RPMI8226 (cell line): ENCODE measurements at regions not wholly inside any gene's neighbourhood (a gene's known extent, or its start where the extent isn't known, plus 50 kb on each side); places are given as distances from the start of the nearest gene placed in this dataset.
A peak's percentile ranks its signal among the peaks of the same experiment; 100 is the strongest.

ENCODE experiments used
- DNase-seq: peaks from one replicate; pipeline ENCODE4 v3.0.0-alpha.2; 2015

DNA sequence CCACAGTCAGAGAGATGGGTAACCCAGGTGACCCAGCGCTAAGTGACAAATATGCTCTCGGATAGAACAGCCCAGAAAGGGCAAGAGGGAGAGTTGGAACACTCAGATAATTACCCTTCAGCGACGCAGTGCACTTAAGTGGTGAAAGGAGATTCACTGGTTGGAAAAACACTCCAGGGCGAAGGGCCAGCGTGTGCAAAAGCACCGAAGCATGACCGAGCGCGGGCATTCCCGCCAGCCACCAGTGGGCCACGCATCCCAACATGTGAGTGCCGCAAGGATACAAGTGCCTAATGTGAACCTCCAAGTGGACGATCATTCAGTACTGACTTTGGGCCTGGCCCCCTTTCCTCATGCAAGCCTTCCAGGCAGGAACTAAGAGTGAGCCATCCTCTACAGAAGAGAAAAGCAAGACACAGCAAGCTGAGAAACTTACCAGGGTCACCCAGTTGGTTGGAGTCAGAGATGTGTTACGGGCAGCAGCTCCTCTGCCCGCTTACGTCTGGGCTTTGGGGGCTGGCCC is 258.4 kb downstream of the C16orf95 start:
- DNase-seq = no peak

DNA sequence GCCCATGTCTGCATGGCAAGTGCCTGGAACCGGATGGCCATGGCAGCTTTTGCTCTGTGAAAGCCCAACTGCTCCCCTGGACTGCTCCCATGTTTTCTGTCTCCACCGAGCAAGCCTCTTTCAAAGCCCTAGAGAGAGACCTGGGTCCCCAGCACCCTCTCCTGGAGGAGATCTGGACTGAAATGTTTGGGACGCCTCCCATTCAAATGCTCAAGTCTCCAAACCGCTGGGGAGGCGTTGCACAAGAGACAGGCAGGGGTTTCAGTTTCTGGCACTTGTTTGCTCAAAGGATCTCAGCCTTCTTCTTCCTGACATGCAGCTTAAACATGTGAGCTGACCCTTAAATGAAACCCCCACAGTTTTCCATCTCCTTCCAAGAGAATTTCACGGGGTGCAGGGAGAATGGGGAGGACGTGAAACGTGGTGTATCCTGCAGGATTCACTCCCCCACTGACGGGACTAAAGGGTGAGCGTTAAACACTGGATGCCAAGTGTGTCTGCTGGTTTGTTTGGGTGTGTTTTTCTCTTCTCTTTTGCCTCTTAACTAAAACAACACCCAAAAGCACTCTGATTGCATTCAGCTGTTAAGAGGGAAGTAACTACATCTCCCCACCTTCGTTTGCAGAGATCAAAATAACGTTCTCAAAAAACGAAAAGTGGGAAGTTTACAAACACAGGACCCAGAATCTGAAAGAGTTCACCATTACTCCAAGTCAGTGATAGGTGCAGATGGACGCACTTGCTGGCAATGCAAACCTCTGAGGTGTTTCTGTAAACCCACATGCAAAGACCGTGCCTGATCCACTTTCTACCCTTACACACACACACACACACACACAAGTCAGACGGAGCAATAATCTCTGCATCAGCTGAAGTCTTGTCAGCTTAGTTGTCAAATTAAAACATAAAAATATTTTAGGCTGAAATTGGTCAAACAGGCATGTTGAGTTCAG is 256.9 kb downstream of the C16orf95 start:
- DNase-seq = peak; percentile 50

DNA sequence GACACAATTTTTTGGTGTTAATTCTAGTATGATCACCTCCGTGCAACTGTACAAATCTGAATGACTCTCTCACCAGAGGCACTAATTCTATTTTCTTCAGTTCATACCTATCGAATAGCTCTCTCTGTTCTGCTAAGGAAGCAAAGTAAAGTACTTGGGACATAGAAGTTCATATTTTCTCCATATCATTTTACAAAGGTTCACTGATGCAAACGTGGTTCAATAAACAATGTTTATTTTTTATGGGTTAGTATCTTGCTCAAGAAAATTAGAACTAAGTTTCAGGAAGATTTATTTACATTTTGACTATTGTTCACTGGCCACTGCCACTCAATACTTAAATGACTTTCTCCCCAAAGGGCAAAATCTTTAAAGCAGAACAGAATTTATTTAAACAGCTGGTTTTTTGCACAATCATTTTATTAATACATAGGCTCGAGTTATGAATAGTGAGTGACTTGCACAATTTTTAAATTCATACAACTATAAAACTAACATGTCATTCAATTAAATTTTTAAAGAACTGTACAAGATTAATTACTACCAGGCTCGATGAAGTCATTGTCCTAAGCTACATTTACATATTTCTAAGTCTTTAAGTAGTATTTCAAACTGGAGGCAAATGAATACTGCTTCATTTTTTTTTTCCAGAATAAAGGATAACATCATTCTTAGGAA is 255.8 kb downstream of the C16orf95 start:
- DNase-seq = no peak

DNA sequence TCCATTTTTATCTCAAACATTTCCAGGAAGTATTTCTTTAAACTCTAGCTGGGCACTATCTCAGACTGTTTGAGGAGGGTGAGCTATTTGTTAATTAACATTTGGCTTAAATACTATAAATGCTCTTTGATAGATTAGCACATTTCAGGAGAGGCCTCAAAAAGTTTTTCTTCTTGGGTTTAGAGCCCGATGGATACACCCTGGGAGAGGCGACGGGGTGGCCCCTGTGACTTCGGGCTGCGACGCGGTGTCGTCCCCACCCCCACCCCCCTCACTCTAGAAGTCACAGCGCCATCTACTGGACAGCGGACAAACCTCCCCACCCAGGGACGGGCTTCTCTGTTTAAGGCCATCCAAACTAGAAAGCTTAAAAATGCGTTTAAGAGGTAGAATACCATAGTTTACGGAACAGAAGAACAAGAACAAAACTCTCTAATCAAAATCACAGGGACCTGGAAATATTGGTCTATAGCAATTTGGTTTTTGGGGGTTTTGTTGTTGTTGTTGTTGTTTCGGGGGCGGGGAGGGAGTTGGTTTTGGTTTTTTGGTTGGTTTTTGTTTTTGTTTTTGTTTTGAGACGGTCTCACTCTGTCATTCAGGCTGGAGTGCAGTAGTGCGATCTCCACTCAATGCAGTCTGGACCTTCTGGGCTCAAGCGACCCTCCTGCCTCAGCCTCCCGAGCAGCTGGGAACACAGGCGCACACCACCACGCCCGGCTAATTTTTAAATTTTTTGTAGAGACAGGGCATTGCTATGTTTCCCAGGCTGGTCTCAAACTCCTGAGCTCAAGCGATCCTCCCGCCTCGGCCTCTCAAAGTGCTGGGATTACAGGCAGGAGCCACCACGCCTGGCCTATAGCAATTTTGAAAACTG is 254.4 kb downstream of the C16orf95 start:
- peak; percentile 68 for DNase-seq

DNA sequence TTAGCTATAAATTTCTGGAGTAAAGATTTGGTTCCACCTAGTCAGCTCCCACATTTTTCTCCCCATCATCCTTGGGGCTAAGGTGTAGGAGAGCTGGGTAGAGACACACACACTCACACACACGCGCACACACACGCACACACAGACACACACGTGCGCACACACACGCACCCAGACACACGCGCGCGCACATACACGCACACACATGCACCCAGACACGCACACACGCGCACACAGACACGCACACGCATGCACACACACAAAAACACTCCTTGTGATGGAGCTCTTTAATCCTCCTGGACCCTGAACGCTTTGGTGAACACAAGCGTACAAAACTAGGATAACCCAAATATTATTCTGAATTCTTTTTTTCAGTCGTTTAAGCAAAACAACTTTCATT is 253.6 kb downstream of the C16orf95 start:
- DNase-seq = no peak

DNA sequence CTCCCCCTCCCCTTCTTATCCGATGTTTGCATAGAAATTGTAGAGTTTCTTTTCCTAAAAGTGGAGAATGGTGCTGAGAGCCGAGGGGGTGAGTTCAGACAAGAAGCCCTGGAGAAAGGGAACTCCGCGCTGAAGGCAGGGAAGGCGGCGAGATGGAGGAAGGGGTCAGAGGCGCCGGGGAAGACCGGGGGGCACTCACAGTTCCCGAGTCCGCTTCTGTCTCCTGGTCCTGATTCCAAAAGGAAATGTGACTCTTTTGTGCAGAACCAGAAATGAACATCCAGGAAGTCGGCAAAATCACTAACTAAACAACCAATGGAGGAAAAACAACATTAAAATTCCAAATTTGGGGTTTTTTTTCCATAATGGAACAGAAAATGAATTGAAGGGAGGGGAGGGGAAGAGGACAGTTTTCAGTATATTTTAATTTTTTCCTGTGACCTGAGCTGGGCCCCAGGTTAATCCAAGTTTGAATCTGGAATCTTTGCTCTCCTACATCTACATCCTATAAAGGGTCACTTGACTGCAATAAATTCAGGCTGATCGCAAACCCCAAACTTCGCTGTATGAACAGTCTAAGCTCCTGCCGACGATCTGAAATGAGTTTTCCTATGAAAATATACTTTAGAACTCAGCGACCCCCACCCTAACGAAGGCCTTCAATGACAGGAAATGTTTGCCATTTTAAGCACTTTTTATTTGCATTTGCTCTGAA is 252.3 kb downstream of the C16orf95 start:
- DNase-seq = no peak

DNA sequence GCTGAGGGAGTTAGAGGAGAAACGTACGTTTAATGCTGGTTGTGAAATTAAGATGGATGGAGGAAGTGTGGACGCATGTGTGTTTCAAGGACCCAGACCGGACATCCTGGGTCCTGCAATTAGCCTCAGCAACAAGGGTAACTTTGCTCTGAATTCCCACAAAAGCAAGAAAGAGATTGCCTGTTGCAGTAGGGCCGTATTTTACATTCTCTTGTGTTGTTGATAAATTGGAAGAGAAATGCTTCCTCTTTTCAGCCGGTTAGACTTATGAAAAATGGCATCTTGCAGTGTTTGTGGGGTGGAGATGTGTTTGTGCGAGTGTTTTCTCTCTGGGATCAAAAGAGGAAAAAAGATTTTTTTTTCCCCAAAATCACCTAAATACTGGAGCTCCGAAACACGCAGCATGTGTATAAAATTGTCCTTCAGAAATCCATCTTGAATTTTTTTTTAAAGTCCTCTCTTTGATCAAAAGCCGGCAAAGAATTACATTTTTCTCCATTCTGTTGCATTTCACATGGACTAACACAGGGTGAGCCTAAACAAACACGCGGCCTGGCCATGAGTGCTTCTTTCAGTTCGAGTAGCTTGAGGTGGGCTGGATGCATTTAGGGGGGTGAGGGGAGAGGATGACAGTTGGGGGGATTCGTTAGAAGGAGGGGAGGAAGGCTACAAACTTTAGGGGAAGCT is 251.6 kb downstream of the C16orf95 start:
- no peak for DNase-seq

DNA sequence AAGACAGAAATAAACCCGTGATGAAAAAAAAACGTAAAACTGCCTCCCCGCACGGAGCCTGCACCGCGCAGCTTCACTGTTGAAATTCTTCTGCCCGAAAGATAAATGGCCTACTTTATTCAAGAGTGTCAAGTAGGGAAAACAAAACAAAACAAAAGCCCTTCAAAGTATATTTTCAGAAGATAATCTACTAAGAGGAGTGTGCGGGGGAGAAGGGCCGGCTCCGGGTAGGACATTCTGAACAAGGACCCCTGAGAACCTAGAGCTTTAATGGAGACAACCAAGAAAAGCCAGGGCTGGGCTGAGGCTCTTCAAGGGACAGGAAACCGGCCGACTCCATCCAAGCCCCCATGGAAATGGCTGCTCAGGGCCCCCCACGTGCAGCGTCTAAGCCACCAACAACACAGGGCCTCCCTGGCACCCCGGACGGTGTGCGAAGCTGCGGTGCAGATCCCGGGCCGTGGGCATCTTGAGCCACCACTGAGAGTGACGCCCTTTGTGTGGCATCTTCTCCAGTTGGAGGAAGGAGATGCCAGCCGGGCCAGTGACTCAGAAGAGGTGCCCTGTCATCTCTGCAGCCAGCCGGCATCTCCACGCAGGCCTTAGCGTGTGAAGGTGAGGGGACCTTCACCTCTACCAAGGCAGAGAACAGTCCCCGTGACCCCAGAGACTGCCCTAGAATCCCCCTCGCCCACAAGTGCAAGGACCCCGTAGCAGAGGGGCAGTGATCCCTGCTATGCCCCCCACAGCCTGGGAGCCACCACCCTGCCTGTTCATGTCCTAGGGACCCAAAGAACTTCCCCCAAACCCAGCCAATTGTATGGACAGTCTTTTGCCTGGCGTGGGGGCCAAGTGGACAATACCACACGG is 250.8 kb downstream of the C16orf95 start:
- no peak for DNase-seq

DNA sequence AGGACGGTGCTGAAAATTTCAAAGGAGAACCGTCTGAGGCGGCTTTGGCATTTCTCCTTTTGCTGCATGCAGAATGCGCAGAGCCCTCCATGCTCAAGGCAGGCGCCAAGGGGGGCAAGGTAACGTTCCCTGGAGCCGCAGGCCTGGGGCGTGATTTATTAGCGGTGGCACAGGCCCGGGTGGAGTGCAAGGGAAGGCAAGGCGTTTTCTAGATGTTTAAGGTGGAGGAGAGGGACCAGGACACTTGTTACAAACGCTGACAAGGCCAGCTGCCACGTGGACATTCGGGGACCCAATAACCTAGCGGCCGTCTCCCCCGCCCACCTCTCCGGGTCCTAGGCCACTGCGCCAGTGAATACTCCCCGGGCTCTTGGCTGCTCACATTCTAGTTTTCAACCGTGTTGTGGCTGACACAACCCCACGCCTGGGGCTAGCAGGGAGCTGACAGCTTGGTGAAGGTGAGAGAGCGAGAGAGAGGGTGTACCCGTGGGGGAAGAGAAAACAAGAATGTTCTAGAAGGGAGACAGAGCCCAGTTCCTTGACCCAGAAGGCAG is 250.1 kb downstream of the C16orf95 start:
- DNase-seq = no peak

DNA sequence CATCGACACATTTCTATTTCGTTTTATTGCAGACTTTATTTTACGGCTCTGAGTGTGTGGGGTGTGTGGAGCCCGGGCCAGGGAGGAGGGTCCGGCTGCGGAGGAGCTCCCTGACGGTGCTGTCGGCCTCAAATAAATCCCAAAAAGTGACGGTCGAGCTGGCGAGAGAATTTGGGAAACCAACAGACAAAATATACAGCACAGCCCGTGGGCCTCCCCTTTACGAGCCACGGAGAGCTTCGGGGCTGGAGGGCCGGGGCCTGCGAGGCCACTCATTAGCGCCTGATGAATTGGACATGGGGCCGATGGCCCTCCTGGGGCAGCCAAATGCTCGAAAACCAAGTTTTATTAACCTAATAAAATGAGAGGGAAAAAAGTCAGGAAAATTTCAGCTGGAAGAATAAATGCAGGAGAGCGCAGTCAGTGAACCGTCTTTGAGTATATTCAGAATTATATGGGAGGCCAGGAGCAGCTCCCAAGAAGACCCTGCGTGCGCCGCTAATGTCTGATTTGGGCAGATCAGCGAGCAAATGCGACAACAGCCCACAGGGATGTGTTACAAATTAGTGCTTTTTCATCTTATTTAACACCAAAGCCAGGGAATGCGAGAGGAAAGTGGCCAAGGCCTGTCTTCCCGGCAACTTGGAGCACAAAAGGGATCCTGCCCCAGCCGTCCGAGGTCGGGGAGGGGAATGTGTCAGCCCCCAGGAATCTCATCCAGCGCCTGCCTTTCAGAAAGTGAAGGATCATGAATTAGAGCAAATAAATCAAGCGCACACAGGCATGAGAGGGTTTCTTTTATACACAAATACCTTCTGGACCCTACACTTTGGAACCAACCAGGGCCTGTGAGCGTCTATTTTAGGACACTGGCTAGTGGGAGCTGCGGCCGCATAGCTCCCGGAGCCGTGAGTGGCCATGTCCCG is 249.1 kb downstream of the C16orf95 start:
- no peak for DNase-seq

DNA sequence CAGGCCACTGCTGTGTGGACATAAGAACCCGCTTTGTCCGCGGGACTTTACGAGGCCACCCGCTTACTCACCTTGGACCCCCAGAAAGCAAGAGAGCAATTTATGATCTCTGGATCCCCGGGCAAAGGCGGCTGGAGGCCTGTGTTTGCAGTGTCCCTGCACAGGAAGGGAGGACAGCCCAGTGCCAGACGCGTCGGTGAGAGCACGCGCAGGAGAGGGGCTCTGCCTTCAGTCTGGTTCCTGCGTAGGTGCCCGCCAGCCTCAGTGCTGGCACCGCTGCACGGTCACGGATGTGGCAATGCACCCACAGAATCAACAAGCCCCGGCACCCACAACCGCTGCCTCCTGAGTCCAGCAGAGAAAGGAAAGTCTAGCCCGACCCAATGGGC is 248.4 kb downstream of the C16orf95 start:
- DNase-seq = no peak

DNA sequence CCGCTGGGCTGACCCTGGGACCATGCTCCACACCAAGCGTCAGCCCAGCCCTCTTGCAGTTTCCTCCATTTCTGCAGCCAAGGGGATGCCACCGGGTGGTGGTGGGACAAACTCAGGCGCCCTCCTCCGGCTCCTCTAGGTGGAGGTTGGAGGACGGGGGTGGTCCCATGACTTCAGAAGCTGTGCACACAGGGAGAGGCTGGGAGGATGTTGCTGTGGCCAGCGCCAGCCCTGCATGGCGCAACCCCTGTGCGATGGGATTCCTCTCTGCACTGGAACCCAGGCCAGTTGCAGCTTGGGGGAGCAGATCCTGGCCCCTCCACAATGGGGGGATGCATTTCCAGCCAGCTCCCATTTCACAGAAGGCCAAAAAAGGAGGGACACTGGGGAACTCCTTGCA is 246.5 kb downstream of the C16orf95 start:
- DNase-seq = no peak

DNA sequence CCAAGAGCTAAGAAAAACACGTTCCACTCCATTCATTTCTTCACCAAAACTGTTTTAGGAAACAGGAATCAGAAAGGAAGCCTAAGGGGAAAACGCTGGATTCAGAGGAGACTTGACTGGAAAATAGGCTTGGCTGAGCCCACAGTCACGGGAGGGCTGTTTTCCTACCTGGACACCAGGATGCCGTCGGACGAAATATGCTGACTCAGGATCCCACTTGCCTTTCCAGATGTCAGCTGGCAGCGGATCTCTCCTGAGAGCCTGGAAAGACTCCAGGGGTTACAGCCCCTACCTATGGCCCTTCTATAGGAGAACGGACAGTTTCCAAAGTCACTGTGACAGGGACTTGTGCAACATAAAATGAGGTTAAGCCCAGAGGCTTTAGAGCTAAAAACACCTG is 245.1 kb downstream of the C16orf95 start:
- no peak for DNase-seq

DNA sequence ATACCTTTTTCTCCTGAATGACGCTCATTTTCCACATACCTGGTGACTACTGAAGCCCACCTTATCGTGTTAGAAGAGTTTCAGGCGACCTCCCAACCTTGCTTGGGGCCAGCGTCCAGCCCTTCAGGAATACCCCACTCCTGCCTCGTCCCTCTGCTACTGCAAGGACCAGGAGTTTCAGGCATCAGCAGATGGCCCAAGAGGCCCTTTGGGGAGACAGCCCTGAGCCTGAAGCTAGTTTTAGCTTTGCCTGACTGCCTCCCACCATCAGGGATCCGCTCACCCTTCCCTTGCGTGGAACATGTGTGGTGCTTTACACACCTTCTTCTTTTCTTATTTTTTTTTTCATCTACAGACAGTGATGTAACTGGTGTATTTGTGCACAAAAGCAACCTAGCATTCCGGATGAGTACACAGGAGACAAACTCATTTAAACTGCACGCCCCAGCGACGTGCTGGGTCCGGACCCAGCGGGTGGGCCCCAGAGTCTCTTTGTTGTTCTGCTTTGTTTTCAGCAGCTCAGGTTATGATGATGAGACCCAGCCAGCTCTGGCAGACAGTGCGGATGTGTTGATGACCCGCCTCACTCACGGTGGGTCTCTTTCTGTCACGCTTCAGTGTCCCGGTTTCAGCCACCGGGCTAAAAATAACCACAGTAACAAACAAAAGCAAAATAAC is 242.4 kb downstream of the C16orf95 start:
- no peak for DNase-seq

DNA sequence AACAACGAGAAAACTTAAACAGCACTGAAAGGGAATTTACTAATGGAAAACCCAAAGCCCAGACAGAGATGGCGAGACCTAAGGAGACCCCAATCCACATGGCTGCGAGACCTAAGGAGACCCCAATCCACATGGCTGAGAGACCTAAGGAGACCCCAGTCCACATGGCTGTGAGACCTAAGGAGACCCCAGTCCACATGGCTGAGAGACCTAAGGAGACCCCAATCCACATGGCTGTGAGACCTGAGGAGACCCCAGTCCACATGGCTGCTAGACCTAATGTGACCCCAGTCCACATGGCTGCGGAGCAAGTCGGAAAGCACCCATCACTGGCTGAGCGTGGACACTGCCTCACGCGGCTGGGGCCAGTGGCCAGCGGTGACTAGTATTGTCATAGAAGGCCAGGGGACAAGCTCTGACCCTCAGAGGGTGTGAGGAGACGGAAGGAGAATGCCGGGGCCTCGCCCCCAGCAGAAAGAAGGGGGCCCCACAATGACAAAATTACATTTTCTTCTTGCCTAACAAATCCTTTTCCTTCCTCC is 241.8 kb downstream of the C16orf95 start:
- DNase-seq = no peak

DNA sequence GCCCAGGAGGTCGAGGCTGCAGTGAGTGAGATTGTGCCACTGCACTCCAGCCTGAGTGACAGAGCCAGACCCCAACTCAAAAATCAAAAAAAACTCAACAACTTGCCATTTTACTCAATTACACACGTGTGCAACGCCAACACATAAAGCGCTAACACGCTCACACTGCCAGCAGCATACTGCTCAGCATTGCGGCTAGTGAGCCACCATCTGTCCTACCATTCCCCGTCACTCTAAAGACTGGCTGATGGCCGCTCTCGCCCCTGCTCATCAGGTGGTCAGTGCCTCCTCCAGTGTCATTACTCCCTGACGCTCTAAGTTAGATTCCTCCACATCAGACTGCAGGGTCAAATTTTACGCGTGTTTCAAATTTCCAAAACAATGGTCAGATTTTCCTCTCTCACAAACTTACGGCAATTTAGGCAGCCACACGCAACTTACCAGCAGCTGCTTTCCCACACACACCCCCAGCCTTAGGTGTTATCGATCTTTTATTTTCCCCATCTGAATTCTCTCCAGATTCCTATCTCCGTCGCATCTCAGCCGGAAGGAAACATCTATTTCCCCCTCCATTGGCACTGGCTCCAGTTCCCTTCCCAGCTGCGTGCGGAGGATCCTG is 240.8 kb downstream of the C16orf95 start:
- no peak for DNase-seq

DNA sequence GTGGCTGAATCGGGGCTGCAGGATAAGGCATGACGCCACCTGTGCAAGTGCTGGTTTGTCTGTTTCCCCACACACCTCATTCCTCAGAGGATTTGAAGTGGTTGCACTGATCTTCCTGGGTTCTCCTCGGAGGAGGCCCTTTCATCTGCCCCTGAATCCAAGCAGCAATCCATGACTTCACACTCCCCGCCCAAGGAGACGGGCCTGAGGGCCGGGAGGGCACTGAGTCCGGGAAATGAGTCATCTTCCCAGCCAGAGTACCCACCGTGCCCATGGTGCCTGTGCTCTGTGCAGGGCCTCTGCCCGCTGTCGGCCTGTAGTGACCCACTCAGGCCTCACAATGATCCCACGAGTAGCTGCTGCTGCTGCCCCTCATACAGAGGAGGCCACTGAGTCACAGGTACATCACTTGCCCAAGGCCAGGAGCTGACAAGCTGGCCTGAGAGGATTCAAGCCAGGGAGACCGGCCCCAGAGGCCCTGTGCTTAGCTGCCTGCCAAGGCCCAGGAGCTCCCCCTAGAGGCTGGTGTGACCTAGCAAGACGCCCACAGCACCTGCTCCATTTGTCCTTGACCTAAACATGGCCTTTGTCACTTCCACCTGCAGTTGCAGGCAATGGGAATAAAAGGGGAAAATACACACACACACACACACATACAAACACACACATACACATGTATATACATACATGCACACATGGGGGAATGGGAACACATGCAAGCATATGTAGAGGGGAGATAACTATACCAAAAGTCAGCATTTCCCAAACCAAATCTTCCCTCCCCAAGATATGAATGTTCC is 240.0 kb downstream of the C16orf95 start:
- DNase-seq = peak; percentile 63
